Islet precursor cell (in vitro differentiated cells): ENCODE measurements at regions not wholly inside any gene's neighbourhood (a gene's known extent, or its start where the extent isn't known, plus 50 kb on each side); places are given as distances from the start of the nearest gene placed in this dataset.
"Not testable (repeated sequence)": the region's sequence is repeated elsewhere in the genome, so short reads cannot be mapped to it uniquely, and the experiment has no call there.

Experiments
- DNase-seq: peaks from one replicate; pipeline ENCODE4 v3.0.0-alpha.2; 2018

DNA sequence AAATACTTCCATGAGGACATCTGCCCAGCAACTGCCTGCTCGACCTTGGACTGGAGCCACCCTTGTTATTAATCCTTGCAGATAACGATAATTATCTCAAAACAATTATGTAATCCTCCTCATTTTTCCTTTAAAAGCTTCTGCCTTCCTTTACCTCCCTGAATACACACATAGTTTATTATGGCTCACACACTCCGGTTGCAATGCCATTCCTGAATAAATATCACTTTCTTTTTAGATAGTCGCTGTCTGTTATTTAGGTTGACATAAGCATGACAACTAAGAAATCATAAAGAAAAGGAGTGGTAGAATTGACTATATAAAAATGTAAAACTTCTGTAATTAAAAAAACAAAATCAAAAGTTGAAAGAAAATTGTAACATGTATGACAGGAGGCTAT is 64.8 kb downstream of the B4GALT7 start:
- DNase-seq, result not testable (repeated sequence)

DNA sequence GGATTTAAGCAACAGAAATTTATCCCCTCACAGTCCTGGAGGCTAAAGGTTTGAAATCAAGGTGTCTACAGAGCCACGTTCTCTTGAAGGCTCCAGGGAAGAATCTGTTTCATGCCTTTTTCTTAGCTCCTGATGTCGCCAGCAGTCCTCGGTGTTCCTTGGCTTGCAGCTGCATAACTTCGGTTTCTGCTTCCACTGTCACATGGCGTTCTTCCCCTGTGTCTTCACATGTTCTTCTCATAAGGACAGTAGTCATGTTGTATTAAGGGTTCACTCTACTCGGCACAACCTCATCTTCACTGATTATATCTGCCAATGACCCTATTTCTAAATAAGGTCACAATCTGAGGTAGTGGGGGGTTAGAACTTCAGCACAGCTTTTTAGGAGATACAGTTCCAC is 65.2 kb downstream of the B4GALT7 start:
- DNase-seq, result not testable (repeated sequence)

- not testable (repeated sequence) for DNase-seq
Measured at GRCh38 chr5:177665960-177666359, 66.0 kb downstream of the B4GALT7 start.

DNA sequence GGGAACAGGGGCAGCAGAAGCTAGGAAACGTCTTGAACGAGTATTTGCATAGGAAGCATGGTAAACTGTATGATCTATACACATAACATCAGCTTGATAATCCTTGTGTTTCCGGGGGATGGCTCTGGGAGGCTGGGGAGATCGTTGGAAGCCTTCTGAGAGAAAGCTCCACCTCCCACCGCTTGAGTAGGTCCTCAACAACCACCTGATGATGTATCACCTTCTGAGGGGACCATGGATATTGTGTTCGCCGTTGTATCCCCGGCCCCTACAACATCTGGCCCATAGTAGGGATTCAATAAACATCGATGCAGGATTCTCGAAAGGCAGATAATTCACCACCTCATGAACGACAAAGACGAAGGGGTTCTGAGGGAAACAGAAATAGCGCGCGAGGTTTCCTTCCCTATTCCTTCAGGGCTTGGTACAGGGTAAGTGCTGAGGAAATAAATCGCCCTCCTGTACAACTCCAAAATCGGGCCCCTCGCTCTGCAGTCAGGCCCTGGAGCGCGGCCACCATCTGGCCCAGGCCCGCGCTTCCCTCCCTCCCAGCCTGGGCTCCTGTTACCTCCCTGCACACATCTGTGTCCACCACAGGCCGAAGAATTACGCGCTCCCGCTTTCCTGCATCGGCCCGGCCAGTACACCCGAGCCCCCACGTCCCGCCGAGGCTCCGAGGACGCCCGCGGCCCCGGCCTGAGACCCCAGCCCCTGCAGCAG is 71.3 kb downstream of the B4GALT7 start:
- DNase-seq, result not testable (repeated sequence)

DNA sequence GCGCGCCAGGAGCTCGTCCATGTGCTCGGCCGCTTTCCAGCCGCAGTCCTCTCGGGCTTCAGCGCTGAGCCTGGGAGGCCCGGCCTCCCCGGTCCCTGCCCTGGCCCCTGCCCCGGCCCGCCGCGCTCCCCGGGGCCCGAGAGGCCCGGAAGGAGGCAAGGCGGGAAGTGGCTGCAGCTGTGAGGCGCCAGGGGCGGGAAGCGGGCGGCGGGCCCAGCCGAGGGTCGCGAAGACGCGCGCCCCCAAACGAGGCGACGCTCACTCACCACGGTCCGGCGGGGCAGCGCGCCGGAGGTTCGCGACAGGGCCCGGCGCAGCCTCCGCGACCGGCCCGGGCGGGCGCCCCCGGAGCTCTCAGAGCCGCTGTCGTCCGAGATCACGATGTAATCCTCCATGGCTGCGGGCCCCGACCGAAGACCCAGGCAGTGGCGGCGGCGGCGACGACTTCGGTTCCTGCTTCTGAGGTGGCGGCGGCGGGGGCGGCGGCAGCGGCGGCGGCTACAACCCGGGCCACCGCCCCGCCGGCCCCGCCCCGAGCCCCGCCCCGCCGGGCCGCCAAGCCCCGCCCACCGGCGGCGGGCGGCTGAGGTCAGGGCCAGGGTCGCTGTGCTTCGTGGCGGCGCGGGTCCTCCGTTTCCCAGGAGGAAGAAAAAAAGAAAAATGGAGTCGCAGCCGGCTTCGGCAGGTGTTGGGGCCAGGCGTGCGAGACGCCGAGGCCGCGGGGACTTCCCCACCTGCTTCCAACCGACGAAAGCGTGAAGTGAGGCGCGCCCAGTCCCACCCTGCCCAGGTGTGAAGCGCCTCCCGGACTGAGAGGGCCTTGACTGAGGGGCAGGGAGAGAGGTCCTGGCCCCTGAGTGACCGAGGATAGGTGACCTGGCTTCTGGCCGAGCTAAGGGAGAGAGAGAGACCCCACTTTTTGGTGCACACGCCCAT is 72.1 kb downstream of the B4GALT7 start:
- DNase-seq, result peak; percentile 76
